Stimulated activated CD4-positive, alpha-beta T cell treated with anti-CD3 and anti-CD28 coated beads, Interleukin-1b, Interleukin-23, amount 100 ng/mL, for 48 hours (primary cell): ENCODE measurements at regions not wholly inside any gene's neighbourhood (a gene's known extent, or its start where the extent isn't known, plus 50 kb on each side); places are given as distances from the start of the nearest gene placed in this dataset.
"Not testable (repeated sequence)": the region's sequence is repeated elsewhere in the genome, so short reads cannot be mapped to it uniquely, and the experiment has no call there.

Experiments
- DNase-seq: peaks from one replicate; pipeline ENCODE4 v3.0.0-alpha.2; 2020

DNA sequence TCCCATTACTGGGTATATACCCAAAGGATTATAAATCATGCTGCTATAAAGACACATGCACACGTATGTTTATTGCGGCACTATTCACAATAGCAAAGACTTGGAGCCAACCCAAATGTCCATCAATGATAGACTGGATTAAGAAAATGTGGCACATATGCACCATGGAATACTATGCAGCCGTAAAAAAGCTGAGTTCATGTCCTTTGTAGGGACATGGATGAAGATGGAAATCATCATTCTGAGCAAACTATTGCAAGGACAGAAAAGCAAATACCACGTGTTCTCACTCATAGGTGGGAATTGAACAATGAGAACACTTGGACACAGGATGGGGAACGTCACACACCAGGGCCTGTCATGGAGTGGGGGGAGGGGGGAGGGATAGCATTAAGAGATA lies 175.0 kb upstream of the FZD8 start:
- DNase-seq: not testable (repeated sequence)

DNA sequence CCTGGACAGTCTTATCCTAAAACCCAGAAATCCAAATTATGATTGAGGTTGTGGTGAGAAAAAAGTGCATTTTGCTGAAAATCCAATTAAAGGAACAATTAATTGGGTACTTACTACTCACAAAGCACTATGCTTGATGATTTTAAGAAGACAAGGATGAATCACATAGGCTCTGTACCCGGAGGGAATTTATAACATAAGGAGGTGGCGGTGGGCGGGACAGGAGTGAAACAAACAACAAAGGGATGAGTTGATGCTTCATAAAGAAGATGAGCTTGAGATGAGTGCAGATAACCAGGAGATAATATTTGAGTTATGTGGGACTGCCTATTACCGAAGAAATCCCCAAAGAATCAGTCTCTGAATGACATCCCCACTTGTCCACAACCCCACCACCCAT lies 171.1 kb upstream of the FZD8 start:
- no peak for DNase-seq

DNA sequence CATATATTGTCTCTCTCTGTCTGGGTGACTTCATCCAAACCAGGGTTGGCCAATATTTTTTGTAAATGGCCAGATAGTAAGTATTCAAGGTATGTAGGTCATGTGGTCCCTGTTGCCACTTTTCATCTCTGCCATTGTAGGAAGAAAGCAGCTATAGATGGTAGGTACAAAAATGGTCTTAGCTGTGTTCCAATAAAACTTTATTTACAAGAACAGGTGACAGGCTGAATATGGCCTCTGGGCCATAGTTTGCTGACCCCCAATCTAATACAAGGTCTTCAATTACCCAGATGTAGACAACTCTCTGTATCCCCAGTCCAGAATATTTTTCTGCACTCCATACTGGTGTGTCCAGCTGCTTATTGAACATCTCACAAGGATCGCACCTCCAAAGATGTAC lies 166.2 kb upstream of the FZD8 start:
- DNase-seq: no peak

DNA sequence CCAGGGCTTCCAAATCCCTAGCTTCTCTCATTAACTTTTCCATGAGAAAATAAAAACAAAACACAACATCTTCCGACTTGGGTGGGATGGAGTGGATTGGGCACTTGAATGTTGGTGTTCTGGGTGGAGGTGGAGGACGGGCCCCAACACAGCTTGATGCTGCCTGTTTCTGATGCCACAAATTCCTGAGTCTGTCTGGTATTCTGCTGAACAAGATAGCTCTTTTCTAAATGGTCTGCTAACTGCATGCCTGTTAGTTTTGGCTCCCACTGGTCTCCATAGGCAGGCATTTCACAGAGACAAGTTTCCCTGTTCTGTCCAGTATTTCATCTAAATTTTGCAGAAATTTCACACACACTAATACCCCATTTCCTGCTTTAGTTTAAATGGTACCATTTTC lies 160.9 kb upstream of the FZD8 start:
- DNase-seq: no peak

DNA sequence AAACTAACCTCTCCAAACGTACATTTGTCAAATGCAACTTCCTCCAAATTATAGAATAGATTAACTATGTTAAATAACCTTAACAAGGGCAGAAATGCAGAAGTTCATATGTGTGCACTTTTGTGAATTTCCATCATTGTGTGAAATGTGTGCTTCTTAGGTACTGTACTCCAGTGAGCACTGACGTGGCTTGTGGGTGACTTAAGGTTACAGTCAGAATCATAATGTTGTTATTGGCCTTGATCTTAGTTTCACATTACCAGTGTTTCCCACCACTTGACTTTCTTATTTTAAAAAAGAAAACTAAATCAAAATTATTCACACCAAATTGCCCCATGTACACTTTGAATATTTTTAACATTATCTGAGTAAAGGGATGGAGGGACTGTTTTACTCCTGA lies 155.1 kb upstream of the FZD8 start:
- DNase-seq: no peak

DNA sequence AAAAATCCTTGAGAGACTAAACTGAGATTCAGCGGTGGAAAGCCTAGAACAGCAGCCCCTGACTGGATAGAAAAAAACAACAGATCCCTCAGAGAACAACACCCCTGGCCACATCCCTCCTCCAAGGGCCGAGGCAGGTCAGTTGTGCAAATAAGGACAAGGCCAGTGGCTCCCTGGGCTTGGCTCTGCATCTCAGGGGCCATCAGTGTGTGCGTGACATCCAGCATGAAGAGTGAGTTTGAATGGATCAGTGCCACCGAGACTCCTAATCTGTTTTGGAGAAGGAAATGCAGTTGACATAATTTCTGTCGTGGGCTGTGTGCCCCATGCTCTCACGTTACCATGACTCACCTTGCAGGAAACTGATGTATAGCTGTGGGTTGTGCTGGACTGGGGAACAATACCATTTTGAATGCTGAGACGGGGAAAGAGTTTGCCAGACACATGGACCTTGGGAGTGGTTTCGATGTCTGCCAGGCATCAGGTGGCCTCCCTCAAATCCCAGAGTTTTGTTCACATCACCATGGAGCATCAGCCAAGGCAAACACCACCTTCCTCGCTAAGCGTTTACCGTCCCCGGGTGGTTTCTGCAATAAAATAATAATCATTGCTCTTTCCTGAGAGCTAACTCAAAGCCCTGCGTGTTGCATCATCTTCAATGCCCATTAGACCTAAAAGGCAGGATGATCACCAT lies 153.2 kb upstream of the FZD8 start:
- no peak for DNase-seq

DNA sequence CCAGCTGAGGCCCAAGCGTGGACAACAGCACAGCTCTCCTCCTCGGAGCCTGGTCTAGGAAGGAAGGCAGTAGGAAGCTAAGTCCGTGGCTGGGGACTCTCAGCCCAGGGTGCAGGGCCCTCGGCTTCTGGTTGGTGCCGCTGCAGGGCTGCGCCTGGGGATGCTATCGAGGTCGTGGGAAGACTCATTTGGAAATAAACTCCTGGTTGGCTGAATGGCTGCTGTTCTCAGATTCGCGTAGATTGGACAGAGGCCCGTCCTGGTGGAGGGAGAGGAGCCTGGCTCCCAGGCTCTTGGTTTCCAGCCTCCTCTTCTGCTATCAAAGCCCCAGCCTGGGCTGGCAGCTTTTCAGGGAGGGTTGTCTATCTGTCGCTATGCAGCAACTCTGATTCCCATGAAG lies 152.6 kb upstream of the FZD8 start:
- no peak for DNase-seq

DNA sequence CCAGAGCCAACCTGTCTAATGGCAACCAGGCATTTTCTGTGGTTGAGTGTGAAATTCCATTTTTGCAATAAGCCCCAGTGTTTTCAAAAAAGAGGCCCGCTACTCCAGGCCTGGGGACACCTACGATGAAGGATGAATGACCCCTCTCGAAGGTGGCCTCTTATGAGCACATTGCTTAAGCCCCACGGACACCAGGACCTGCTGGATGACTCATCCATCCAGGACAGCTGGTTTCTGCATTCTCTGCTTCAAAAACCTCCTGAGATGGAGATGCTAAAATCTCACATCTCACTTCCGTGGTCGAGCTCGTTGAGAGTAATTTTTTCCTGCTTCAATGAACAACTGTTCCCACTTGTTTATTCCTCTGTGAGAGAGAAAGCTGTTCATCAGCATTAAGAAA lies 150.2 kb upstream of the FZD8 start:
- no peak for DNase-seq

DNA sequence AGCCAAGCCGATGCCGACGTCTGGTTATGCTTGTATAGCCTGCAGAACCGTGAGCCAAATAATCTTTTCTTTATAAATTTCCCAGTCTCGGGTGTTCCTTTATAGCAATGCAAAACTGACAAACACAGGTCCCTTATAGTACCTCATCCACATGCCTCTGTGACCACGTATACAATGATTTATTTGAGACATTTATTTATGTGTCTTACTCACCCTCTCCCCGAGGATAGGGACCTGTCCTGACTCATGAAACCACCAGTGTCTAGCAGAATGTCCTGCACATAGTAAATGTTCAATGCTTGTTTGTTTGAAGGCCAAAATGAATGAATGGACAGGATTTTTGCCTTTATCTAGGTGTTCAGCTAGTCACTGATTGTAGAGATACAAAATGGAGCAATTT lies 147.9 kb upstream of the FZD8 start:
- DNase-seq: no peak

DNA sequence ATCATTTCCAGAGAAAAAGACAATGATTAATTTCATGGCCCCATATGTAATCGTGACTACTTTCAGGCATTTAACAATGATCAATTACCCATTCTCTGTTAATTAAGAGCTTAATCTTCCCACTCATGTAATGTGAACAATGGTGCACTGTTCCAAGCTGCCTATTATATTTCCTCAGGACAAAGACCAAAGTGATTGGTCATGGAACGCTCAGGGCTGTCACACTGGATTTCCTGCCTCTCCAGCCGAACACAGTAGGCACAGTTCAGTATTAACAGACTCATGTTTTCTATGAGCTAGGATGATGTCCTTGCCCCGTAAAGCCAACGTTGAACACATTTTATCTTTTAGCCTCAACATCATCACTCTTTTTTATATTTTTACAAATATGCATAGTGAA lies 142.7 kb upstream of the FZD8 start:
- no peak for DNase-seq

DNA sequence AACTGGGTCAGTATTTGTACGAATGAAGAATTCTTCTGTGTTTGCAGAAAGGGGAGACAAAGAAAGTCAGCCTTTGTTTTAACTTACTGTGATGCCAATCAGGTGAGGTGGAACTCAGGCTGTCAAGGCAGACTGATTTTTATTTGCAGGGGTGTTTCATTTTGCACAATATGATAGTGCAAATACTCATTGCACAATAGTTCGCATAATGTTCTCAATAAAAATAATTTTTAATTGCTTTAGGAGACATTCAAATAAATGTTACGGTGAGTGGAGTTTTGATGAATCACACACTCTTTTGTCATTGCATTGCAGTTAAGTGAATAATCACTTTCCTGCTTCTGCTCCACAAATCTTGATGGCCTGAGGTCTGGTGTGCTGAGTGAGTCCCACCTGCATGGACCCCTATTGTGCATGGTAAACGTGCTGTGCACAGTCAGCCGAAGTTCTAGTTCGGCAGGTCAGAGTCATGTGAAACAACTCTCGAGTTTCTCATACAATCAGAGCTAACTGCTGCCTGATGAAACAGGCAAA lies 141.3 kb upstream of the FZD8 start:
- no peak for DNase-seq

DNA sequence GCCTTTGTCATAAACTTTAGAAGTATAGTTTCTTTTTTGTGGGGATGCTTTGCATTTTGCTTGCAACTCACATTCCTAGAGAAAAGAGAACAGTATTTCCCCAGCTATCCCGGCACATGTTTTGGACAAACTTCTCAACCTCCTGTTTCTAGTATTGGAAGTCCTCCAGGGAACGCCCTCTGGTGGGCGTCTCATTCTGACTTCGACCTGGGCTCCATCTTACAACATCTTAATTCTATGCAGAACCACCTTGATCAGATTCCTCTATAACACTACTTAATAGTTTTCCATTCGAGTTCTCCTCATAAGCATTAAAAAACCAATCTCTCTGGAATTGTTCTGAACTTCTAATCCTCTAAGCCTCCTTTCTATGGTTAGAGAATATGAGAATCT lies 139.5 kb upstream of the FZD8 start:
- DNase-seq: no peak

DNA sequence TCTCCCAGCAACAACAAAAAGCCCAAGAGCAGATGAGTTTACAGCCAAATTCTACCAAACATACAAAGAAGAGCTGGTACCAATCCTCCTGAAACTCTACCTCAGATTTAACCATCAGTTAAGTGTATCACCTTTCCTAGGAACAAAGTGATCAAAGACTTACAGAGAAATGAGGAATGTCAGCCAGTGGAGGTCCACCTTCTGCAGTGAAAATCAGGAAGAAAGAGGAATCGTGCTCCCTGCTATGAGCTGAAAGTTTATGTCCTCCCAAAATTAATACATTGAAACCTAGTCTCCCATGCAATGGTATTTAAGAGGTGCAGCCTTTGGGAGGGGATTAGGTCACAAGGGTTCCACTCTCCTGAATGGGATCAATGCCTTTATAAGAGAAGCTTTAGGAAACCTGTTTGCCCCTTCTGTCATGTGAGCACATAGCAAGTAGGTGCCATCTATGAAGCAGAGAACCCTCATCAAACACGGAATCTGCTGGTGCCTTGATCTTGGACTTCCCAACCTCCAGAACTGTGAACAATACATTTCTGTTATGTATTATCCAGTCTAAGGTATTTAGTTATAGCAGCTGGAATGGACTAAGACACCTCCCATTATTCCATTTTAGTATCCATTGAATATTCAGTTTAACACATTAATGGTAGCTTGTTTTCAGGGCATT lies 139.0 kb upstream of the FZD8 start:
- DNase-seq: no peak

DNA sequence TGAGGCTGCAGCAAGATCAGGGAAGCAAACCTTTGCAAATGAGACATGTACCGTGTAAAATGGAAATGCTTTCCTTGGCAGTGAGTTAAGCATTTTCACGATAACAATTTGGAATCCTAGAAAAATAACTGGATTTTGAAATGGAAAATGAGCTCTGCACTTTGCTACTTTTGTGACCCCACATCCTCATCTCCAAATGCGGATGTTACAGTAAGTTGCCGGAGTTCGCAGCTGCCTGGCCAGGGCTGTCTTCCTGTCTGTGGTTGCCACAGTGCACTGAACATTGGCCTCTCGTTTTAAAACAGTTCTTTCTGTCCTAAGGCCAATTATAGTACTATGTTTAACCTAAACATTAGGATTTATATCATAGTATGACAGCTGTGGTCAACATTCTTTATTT lies 136.2 kb upstream of the FZD8 start:
- DNase-seq: no peak

DNA sequence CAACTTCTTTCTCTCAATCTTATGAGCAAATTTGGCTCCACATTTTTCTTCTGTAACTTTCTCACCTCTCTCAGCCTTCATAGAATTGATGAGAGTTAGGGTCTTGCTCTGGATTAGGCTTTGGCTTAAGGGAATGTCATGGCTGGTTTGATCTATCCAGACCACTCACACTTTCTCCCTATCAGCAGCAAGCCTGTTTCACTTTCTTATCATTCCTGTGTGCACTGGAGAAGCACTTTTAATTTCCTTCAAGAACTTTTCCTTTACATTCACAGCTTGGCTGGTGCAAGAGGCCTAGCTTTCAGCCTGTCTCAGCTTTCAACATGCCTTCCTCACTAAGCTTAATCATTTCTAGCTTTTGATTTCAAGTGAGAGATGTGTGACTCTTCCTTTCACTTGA lies 134.5 kb upstream of the FZD8 start:
- DNase-seq: not testable (repeated sequence)

DNA sequence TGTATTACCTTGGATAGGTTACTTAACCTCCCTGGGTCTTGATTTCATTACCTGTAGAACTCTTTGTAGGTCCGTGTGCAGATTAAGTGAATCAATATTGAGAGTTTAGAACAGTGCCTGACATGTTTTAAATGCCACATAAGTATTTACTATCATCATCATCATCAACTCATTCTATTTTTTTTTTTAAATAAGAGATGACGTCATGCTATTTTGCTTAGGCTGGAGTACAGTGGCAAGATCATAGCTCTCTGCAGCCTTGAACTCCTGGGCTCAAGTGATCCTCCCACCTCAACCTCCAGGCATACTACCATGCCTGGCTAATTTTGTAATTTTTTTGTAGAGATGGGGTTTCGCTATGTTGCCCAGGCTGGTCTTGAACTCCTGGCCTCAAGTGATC lies 132.0 kb upstream of the FZD8 start:
- DNase-seq: no peak

DNA sequence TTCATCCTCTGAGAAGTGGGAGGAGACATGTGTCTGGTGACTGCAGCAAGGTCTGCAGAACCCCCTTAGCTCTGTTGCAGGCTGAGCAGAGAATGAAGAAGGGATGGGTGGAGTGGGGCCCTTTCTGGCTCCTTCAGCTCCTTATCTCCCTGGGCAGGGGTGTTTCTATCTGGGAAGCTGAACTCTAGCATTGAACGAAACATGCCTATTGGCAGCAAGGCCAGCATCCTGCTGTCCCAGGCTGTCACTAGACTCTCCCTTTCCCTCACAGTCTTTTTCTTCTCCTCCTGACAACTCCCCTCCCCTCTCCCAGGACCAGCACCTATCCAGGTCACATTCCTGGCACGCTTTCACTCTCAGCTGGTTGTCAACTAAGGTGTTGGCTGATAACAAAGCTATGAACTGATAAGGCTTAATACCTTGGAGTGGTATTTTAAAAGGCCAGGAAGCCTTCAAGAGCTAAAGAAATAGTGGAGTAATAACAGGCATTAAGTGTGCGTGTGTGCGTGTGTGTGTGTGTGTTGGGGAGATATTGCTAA lies 128.8 kb upstream of the FZD8 start:
- no peak for DNase-seq

DNA sequence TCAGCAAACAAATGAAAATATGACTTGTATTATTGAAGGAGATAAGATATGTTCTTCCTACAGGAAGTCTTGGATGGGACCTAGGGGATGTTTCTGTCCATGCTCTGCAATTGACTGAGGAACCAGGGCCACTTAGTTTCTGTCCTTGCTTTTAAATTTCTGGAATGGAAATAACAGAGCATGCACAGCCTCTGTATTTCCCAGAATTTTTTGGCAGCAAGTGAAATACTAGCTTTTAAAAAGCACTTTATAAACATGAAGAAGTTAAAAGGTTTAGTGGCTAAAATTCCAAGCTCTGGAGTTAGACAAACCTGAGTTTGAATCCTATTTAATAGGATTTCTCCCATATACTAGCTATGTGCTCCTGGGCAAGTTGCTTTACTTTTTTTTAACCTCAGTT lies 127.7 kb upstream of the FZD8 start:
- no peak for DNase-seq

DNA sequence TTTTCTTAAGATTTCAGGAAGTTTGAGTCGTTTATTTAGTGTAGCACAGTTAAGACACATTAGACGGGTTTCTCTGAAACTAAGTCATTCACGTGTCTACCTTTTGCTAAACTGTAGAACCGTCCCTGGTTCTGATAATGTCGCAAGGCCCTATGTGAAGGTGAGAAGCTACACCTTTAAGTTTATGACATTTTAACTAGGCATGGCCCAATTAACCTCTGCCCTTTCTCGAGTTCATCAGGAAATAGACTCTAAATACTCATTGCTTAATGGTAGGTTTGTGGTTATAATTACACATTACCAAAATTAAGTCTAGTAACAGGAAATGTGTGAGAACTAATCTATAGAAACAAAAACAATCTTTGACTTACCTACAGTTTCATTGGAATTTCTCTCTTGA lies 126.6 kb upstream of the FZD8 start:
- no peak for DNase-seq

DNA sequence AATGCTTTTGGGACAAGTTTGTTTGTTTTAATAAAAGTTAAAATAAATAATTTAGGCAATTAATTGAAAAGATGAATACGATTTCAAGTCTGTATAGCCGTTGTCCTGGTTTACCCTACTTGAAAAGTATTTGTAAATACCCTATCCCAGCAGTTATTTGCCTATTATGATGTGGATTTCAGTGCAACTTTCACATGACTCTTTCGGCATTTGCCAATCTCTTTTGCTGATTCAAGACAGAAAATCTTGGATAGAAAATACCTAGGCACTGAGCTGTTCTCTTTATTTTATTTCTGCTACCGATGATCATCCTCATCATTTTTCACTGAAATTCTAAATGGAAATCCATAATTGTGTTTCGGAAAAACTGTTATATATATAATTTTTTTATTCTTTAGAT lies 125.9 kb upstream of the FZD8 start:
- no peak for DNase-seq

DNA sequence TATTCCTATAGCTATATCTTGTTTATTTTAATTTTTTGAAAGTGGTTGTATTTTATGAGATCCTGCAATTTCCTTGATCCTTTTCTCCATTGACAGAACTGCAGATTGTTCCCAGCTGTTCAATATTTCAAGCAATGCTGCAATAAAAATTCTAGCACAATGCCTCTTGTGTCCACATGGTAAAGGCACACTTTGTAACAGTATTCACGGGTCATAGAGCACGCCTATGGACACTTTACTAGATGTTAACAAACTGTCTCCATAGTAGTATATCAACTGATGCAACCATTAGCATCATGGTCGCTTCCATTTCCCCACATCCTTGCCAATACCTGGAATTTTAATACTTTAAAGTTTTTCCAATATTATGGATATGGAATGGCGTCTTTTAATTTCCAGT lies 123.9 kb upstream of the FZD8 start:
- DNase-seq: no peak

DNA sequence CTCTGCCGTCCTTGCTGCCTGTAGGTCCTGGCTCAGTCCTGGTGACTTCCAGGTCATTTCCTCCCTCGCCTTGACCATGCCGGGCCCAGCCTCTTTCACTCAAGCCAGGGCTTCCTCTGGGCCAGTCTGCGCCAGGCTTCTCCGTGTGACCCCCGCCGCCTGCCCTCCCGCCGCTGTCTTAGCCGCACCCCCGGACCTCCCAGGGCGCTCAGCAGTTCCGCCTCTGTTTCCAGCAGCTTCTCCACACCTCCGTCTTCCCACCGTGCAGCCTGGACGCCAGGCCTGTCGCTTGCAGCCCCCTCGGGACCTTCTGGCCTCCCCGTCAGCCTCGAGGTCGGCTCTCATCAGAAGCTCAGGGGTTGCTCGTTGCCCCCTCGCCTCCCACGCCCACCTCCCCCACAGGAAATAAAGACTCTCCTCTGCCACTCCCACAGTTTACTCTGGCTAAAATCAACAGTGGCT lies 123.0 kb upstream of the FZD8 start:
- DNase-seq: no peak

DNA sequence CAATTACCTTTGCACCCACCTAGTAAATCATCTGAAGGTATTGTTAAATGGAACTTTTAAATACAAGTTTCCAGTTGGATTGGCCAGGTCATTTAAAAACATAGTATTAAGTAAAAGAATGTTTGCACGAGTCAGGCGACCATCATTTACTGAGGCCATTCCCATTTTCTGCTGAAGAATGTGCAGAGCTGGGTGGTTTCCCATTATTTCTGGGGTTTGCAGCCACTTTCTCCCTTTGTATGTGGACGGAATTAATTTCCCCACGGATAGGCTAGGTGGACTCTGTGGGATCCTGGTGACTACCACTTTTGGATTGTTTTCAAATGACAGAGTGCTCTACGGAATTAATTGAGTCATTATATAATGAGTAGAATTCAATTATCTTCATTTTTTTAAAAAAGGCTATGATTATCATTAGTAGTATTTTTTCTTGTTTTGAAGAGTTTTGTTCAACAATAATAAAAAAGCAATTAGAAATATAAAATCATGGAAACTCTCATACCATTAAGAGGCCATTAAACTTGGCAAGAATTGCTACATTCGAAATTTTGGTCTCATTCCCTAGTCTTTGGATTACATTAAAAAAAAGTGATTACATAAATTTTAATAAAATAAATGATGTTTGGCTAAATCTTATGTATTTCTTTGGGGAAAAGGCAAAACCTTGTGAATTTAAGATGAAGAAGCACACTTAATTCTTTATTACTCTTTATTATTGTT lies 120.4 kb upstream of the FZD8 start:
- DNase-seq: no peak

DNA sequence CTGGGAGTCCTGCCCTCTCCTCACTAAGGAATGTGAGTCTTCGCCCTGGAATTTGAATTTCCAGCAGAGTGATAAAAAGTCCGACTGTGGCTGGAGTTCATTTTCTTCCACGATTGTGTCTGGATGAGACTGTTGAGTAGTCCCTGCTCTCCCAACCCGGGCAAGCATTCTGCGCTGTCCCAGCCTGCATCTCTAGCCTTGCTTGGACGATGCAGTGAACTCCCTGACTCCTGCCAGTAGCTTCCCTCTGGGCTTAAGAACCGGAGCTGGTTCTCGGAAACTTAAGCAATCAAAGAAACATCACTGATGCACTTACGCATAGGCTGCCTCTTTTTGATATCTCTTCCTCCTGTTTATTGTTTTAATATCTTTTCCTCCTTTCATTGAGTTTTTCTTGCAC lies 116.0 kb upstream of the FZD8 start:
- DNase-seq: no peak
